Loucy (cell line): ENCODE measurements at regions not wholly inside any gene's neighbourhood (a gene's known extent, or its start where the extent isn't known, plus 50 kb on each side); places are given as distances from the start of the nearest gene placed in this dataset.

Experiments
- EZH2phosphoT487 ChIP-seq: fragments of 200-600 bp; IDR thresholded peaks from 2 replicates; pipeline ENCODE4 v1.6.1; 2018; ENCODE audit warnings: antibody characterized with exemption, mild to moderate bottlenecking, moderate library complexity, borderline replicate concordance
- TF ChIP-seq, protein P1 (sequence below): fragments of 200-600 bp; sonication (generic); conservative IDR thresholded peaks from 2 replicates; pipeline ENCODE4 v1.5.1; 2014; ENCODE audit warnings: mild to moderate bottlenecking, antibody characterized with exemption, low read length

DNA sequence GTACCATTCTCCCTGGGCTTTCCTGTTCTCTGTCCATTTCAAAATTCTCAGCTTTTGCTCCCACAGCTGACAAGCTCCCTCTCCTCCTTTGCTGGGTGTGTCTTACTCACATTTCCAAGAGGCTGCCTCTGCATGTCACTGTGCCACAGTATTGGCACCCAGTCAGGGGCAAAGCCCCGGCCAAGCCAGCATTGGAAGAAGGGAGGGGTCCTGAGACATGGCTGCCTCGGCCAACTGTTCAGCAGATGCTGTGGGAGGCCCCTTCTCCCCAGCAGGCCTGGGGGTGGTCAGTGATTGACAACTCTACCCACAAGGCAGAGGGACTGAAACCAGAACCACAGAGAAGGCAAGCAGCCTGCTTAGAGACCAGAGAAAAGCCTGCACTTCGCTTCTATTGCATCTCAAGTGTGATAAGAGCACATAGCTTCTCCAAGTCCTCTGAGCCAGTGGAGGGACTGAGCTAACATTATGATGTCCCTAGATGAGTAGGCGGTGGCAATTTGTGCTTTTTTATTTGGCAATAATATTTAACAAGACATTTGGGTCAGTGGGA, 294.1 kb downstream of the SIPA1L2 start:
- TF ChIP-seq, protein P1, sequence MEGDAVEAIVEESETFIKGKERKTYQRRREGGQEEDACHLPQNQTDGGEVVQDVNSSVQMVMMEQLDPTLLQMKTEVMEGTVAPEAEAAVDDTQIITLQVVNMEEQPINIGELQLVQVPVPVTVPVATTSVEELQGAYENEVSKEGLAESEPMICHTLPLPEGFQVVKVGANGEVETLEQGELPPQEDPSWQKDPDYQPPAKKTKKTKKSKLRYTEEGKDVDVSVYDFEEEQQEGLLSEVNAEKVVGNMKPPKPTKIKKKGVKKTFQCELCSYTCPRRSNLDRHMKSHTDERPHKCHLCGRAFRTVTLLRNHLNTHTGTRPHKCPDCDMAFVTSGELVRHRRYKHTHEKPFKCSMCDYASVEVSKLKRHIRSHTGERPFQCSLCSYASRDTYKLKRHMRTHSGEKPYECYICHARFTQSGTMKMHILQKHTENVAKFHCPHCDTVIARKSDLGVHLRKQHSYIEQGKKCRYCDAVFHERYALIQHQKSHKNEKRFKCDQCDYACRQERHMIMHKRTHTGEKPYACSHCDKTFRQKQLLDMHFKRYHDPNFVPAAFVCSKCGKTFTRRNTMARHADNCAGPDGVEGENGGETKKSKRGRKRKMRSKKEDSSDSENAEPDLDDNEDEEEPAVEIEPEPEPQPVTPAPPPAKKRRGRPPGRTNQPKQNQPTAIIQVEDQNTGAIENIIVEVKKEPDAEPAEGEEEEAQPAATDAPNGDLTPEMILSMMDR: no peak
- TF ChIP-seq EZH2phosphoT487: no peak
